Neural cell (in vitro differentiated cells): ENCODE measurements at regions not wholly inside any gene's neighbourhood (a gene's known extent, or its start where the extent isn't known, plus 50 kb on each side); places are given as distances from the start of the nearest gene placed in this dataset.

Experiments
- EP300 ChIP-seq: fragments of 450-650 bp; conservative IDR thresholded peaks from 2 replicates; pipeline ENCODE4 v1.6.1; 2014; ENCODE audit warnings: antibody characterized with exemption, mild to moderate bottlenecking, moderate library complexity; ENCODE audit not compliant: poor library complexity, severe bottlenecking
- EZH2 ChIP-seq: fragments of 200-600, 300-800 bp; shearing (Covaris generic), sonication (generic); IDR thresholded peaks from 2 replicates; pipeline ENCODE4 v1.6.1; 2014; ENCODE audit warnings: antibody characterized with exemption, low read length, borderline replicate concordance, mild to moderate bottlenecking; ENCODE audit not compliant: insufficient read depth, poor library complexity, severe bottlenecking
- POLR2AphosphoS5 ChIP-seq: IDR thresholded peaks from 2 replicates; pipeline ENCODE4 v1.6.1; 2012
- RAD21 ChIP-seq: fragments of 450-650 bp; conservative IDR thresholded peaks from 2 replicates; pipeline ENCODE4 v1.6.1; 2014; ENCODE audit warnings: antibody characterized with exemption, mild to moderate bottlenecking, moderate library complexity
- SMC3 ChIP-seq: fragments of 450-650 bp; conservative IDR thresholded peaks from 2 replicates; pipeline ENCODE4 v1.6.1; 2014; ENCODE audit warnings: antibody characterized with exemption, mild to moderate bottlenecking, moderate library complexity; ENCODE audit not compliant: poor library complexity
- TF ChIP-seq, protein P1 (sequence below): fragments of 450-650 bp; IDR thresholded peaks from 2 replicates; pipeline ENCODE4 v1.5.1; 2014; ENCODE audit warnings: antibody characterized with exemption, mild to moderate bottlenecking, moderate library complexity; ENCODE audit not compliant: poor library complexity, severe bottlenecking
- TF ChIP-seq, protein P2 (sequence below): IDR thresholded peaks from 2 replicates; pipeline ENCODE4 v1.6.1; 2012; ENCODE audit warnings: borderline replicate concordance

DNA sequence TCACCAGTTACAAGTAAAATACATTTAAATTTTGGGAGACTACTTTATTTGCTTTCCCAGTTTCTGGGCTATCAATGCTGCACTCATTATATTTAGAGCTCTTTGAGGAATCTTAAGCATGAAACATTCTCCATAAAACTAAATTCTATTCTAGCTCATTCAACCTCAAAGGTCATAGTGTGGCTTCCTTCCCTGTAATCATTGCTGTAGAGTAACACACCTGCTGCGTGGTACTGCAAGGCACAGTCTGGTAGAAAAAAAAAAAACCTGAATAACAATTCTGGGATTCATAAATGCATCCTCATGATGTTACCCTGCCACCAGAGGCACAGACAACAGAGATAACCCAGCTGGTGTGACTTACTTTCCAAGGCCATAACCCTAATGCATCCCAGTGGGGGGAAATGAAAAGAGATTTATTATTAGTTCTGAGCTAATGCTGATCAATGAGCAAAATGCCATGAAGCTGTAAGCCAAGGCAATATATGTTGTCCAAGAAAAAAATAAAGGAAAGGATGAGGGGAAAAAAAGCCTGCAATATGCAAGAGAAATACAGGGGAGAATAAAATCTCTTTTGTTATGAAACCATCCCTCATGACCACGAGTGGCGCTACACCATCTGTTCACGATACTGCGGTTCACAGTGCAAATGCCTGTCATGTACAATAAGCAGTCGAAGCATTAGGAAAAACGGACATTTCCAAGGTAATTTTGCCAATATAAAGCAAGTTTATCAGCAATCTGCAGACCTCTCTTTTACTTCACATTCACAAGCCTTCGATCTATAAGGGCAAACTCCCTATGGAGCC is 1481.6 kb upstream of the PIK3C3 start:
- TF ChIP-seq, protein P1, sequence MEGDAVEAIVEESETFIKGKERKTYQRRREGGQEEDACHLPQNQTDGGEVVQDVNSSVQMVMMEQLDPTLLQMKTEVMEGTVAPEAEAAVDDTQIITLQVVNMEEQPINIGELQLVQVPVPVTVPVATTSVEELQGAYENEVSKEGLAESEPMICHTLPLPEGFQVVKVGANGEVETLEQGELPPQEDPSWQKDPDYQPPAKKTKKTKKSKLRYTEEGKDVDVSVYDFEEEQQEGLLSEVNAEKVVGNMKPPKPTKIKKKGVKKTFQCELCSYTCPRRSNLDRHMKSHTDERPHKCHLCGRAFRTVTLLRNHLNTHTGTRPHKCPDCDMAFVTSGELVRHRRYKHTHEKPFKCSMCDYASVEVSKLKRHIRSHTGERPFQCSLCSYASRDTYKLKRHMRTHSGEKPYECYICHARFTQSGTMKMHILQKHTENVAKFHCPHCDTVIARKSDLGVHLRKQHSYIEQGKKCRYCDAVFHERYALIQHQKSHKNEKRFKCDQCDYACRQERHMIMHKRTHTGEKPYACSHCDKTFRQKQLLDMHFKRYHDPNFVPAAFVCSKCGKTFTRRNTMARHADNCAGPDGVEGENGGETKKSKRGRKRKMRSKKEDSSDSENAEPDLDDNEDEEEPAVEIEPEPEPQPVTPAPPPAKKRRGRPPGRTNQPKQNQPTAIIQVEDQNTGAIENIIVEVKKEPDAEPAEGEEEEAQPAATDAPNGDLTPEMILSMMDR, result no peak
- TF ChIP-seq EZH2 (no peak), RAD21 (no peak), POLR2AphosphoS5 (no peak), SMC3 (no peak), EP300 (no peak)
- TF ChIP-seq, protein P2, sequence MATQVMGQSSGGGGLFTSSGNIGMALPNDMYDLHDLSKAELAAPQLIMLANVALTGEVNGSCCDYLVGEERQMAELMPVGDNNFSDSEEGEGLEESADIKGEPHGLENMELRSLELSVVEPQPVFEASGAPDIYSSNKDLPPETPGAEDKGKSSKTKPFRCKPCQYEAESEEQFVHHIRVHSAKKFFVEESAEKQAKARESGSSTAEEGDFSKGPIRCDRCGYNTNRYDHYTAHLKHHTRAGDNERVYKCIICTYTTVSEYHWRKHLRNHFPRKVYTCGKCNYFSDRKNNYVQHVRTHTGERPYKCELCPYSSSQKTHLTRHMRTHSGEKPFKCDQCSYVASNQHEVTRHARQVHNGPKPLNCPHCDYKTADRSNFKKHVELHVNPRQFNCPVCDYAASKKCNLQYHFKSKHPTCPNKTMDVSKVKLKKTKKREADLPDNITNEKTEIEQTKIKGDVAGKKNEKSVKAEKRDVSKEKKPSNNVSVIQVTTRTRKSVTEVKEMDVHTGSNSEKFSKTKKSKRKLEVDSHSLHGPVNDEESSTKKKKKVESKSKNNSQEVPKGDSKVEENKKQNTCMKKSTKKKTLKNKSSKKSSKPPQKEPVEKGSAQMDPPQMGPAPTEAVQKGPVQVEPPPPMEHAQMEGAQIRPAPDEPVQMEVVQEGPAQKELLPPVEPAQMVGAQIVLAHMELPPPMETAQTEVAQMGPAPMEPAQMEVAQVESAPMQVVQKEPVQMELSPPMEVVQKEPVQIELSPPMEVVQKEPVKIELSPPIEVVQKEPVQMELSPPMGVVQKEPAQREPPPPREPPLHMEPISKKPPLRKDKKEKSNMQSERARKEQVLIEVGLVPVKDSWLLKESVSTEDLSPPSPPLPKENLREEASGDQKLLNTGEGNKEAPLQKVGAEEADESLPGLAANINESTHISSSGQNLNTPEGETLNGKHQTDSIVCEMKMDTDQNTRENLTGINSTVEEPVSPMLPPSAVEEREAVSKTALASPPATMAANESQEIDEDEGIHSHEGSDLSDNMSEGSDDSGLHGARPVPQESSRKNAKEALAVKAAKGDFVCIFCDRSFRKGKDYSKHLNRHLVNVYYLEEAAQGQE, result no peak
